HCEC 1CT (cell line): ENCODE measurements at regions not wholly inside any gene's neighbourhood (a gene's known extent, or its start where the extent isn't known, plus 50 kb on each side); places are given as distances from the start of the nearest gene placed in this dataset.
"Not testable (repeated sequence)": the region's sequence is repeated elsewhere in the genome, so short reads cannot be mapped to it uniquely, and the experiment has no call there.

Experiments
- DNase-seq: peaks from one replicate; pipeline ENCODE4 v3.0.0-alpha.2; 2017

DNA sequence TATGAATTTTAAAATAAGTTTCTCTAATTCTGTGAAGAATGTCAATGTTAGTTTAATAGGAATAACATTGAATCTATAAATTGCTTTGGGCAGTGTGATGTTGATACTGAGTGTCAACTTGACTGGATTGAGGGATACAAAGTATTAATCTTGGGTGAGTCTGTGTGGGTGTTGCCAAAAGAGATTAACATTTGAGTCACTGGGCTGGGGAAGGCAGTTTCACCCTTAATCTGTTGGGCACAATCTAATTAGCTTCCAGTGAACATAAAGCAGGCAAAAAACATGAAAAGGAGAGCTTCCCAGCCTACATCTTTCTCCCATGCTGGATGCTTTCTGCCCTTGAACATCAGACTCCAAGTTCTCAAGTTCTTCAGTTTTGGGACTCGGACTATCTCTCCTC lies 832.0 kb upstream of the ARRDC3 start:
- no peak for DNase-seq

DNA sequence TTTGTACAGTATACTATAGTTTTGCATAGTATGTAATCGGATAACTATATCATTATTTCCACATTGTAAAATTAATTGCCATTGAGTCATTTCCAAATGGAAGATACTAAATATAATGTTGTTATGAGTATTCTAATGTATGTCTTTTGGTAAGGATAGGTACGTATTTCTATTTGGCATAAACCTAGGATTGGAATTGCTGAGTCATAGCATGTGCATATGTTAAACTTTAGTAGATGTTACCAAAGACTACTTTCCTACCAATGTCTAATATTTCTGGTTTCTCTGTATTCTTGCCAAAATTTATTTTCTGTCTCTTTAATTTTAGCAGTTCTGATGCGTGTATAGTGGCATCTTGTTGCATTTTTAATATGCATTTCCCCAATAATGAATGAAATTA lies 825.1 kb upstream of the ARRDC3 start:
- DNase-seq: no peak

DNA sequence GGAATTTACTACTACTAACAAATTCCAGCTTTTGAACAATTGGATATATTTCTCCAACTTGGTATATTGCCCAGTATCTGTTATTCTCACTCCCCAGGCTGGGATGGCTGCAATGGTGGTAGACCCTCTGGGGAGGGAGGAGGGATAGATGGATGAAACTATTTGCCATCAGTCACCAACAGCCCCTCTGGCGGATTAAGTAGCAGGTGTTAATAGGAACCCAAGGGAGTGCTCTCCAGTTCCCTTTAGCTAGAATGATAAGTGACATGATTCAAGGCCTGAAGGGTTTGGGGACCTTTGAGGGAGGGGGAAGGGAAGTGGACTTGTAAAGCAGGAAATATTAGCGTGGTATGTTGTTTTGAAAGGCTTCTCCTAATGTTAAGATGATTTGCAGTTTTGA lies 824.0 kb upstream of the ARRDC3 start:
- DNase-seq: no peak

DNA sequence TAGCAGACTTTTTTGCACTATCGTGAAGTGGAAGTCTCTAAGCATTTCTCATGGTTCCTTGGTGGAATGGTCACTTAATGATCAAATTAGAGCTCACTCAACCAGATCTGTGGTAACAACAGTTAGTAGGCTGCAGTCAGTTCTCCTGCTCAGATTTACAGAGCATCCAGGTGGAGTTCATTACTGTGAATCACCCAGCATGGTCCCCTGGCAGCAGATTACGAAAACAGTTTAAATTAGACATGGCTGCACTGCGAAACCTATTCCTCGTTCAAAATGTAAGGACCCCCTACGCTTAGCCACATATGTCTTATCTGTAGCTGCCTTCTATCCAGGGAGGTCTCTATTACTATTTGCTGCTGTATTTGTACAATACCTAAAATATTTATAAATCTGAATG lies 823.6 kb upstream of the ARRDC3 start:
- no peak for DNase-seq

DNA sequence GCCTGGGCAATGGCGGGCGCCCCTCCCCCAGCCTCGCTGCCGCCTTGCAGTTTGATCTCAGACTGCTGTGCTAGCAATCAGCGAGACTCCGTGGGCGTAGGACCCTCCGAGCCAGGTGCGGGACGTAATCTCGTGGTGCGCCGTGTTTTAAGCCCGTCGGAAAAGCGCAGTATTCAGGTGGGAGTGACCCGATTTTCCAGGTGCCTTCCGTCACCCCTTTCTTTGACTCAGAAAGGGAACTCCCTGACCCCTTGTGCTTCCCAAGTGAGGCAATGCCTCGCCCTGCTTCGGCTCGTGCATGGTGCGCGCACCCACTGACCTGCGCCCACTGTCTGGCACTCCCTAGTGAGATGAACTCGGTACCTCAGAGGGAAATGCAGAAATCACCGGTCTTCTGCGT lies 815.9 kb upstream of the ARRDC3 start:
- not testable (repeated sequence) for DNase-seq

DNA sequence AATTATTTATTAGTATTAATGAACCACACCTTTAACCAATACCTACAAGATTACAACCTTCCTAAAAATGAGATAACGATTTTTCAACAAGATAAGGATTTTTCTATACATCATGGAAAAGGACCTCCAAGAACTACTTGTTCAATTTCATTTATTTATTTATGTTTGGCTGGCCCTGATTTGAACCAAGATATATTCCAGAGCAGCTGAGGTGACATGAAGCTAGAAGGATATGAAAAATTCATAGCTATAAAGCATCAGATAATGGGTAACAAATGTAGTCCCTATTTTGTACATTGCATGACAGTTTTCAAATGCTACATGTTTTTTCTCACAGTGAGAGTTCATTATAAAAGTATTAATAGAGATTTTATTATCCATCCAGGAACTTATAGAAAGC lies 798.5 kb upstream of the ARRDC3 start:
- DNase-seq: no peak

DNA sequence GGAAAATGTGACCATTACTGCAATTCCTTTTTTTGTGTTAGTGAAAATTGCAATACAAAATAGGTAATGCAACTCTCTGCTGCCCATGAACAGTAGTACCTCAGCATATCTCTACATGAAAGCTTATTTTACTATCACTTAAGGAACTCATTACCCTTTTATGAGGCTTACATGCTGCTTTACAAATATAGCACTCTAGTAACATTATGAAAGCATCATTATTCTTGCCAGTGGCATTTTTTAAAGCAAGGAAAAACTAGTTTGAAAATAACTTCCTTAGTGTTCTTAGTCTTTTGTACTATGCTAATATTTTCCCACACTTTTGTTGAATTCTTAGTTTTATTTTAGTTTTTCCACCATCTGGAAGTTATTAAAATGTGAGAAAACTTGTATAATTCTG lies 797.3 kb upstream of the ARRDC3 start:
- DNase-seq: no peak

DNA sequence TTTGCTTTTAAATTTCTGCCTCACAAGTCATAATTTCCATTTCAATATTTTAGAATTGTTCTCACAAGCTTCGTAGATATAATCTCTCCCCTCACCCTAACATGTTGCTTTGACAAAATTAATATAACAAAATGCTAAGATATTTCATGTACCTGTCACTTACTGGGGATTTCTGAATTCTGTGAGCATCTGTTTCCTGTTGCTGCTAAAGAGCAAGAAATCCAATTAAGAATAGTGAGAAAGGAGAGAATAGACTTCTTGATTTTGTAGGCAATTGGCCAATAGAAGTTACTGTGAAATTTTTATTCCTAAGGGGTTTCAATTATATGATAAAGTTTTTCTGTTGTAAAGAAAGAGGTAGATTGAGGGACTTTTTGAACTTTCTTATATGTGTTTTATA lies 796.5 kb upstream of the ARRDC3 start:
- DNase-seq: no peak

DNA sequence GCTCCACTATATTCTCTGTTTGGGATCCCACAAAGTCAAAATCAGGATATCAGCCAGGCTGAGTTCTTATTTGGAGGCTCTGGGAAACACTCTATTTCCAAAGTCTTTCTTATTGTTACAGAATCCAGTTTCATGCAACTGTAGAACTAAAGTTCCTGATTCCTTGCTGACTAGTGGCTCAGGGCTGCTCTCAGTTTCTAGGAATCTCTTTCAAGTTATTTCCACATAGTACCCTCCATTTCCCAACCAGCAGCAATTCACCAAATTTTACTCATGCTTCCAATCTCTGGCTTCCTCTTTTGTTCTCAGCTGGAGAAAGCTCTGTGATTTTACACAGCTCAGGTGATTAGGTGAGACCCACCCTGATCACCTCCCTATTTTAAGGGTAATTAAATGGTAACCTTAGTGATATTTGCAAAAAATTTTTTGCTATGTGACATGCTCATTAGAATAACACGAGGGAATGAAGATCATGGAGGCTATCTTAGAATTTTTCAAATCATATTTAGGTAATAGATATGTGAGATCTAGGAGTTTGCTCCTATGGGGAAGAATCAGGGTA lies 794.9 kb upstream of the ARRDC3 start:
- peak; percentile 26 for DNase-seq

DNA sequence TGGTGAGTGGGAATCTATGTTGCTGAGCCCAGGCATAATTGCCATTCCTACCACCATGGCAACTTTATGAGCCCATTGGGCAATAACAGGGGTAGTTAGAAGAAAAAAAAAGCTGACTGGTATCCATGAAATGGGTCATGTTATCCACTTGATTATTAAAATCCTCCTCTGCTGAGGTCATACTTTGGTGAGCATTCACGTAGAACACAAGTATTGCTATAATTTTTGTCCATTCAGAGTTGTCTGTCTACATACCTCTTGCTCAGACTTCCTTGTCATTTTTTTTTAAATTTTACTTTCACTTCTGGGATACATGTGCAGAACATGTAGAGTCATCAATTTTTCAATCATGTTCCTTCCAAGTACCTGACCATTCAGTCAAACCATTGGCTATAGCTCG lies 780.8 kb upstream of the ARRDC3 start:
- no peak for DNase-seq

DNA sequence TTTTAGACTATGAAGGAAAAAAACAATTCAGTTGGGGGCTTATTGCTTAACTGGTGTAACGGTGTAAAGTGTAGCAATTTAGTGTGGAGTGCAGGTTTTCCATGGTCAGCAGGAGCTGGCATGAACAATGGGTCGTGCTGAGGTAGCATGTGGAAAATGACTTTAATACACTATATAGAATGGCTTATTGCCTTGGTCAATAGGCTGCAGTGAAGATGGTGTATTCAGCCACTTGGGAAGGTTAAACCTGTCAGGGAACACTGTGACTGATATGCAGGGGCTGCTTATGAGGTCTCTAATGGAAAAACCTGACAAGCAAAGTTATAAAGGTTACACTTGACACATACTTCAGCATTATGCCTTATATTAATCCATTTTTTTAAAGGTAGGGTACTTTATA lies 764.7 kb upstream of the ARRDC3 start:
- DNase-seq: no peak

DNA sequence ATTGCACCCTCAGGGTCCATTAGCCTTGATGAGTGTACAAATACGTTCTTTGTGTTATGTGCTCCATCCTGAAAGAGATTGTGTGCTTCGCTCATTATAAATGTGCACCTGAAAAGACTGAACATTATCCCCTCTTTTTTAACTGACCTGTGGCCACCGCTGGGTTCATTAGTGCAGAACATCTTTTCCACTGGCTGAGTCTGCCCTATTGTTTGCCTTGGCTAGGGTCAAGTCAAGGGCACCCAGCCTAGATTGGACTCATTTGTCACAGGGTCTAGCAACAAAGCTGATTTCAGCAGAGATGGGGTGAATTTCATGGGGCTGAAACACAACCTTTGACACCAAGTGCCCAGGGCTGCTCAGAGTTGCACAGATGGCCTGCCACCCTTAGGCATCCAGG lies 764.1 kb upstream of the ARRDC3 start:
- DNase-seq: no peak

DNA sequence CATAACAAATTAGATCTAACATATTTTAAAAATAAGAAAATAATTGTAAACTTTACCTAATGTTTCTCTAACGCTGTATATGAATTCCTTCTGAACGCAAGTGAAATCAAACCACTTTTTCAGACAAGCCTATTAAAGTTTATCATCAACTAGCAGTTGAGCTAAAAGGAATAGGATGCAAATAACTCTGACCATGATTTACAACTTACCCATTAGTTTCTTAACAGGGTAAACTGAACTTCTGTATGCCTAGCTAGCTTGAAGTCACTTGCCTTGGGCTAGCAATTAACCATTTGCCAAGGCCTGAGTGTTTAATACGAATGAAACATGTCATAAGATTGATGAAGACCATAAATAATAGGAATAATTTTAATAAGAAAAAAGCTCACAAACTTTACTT lies 762.7 kb upstream of the ARRDC3 start:
- no peak for DNase-seq

DNA sequence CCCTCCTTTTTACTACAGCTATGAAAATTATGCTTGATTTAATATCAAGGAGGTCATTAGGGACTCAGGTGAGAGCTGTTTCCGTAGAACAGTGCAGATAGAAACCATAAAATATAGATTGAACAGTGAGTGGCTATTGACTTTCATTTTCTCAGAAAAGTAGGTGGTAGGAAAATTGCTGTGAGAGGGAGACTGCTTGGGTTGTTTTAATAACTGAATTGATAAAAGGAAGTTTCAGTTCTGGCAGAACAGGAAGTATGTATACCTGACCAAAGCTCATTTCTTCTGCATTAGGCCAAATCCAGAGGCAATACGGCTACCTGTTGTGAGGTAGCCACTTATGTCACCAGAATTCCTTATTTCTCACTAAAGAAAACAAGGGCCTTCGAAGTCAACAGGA lies 761.7 kb upstream of the ARRDC3 start:
- no peak for DNase-seq

DNA sequence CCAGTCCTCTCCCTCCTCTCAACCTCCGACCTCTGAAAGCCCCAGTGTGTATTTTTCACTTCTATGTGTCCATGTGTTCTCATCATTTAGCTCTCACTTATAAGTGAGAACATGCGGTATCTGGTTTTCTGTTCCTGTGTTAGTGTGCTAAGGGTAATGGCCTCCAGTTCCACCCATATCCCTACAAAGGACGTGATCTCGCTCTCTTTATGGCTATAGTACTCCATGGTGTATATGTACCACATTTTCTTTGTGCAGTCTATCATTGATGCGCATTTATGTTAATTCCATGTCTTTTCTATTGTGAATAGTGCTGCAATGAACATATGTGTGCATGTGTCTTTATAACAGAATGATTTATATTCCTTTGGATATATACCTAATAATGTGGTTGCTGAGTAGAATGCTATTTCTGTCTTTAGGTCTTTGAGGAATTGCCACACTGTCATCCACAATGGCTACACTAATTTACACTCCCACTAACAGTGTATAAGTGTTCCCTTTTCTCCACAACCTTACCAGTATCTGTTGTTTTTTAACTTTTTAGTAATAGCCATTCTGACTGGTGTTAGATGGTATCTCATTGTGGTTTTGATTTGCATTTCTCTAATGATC lies 749.3 kb upstream of the ARRDC3 start:
- DNase-seq: not testable (repeated sequence)

DNA sequence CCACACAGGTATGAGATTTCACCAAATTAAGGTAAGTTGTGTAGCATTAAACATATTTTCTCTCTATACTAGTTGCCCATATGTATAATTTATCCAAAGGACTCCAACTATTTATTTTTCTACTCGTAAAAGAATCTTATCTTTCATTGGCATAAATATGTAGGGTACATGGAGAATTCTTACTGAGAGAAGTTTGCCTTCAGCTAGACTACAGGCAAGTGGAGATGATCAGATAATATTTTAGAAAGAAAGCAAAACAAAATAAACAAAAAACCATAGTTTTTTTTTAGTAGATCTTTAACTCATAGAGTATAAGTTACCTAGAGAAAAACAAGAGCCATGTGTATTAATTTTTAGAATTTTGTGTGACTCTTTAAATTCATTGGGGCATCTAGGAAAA lies 743.1 kb upstream of the ARRDC3 start:
- no peak for DNase-seq

DNA sequence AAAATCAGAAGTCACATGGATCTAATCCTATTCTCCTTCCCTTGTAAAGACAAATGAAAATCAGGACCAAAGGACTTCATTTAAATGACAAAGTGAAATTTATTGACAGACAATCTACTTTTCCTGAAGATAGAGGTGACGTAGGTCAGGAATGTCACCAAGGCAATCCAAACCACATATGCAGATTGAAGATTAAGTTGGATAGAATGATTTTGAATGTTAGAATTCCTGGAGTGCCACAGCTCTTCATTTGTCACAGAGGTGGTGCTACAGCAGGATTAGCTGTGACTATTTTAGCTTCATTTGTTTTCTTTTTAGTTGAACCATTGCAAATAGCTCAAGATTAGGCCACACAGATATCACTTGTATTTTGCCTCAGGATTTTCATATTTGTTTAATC lies 736.0 kb upstream of the ARRDC3 start:
- no peak for DNase-seq

DNA sequence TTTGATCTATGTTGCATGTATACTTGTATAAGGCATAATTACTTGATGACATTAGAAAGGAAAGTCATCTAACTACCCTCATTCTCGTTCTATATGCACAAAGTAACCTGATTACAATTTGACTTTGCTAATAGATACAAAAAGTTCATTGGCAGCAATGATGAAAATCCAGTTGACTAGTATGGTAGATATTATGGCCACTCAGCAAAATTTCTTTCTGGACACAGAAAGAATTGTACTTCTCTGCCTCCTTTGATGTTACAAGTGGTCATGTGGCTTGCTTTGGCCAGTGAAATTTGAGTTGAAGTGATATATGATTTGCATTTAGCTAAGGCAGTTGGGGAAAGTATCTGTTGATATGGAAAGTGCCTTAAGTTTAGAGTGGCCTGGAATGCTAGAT lies 723.7 kb upstream of the ARRDC3 start:
- no peak for DNase-seq

DNA sequence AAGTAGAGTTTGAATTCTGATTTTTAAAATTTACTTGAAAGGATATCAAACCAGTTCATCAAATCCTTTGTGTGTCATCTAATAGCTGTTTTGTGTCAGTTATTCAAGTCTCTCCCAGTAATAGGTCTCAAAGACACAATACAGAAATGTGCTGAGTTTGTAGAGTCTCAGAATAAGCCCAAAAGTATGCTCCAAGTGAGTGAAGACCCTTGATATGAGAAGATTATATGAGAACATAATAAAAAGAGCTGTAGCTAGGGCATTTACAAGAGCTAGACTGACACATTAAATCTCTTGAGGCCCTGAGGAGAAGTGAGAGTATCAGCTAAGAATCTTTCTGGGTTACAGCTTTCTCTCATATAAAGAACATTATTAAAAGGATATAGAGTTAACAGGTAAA lies 721.0 kb upstream of the ARRDC3 start:
- DNase-seq: no peak

DNA sequence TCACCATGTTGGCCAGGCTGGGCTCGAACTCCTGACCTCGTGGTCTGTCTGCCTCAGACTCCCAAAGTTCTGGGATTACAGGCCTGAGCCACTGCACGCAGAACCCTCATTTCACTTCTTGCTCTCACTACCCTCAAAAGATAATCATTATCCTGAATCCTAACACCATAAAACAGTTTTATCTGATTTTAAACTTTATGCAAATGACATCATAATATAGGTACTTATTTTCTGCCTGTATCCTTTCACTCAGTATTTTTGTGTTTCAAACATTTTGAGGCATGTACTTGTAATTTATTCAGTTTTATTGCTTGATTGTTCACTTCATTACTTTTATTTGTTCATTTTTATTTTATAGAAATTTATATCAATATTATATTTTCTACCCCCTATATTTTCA lies 719.2 kb upstream of the ARRDC3 start:
- DNase-seq: no peak

DNA sequence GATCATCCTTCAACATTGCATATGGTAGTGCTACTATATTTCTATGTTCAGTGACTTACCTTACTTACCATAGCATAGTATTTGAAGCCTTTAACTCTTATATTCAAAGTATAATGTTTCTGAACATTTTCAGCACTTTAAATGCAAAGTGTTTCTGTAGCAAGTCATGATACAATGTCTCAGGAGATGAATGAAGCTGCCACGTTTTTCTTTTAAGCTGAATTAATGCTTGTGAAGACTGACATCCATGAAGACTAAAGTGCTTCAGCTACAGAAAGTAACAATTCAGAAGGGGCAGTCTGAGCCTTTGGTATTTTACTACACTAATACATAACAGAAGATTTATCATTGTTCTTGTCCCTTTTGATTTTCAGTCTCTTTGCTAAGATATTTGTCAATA lies 709.1 kb upstream of the ARRDC3 start:
- DNase-seq: no peak

DNA sequence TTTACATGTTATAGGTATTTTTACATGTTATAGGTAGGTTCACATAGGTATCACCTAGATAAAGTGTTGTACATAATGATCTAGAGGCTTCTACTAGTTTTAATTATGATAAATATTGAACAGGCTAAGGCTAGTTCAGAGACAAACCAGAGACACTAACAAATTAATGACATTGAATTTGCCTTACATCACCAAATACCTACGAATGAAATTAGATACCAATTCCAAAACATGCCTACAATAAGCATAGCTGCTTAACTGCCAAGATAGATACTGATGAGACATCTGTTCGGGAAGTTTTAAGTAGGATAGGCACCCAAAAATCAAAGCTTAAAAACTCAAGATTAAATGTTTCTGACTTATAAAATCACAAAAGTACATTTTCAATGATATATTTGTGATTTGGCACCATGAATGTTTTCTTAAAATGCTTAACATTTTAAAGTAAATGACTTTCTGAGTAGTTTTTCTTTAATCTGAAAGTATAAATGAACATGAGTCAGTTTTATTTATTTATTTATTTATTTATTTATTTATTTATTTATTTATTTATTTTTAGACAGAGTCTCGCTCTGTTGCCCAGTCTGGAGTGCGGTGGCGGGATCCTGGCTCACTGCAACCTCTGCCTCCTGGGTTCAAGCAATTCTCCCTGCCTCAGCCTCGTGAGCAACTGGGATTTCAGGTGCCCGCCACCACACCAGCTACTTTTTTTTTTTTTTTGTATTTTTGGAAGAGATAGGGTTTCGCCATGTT lies 703.1 kb upstream of the ARRDC3 start:
- DNase-seq: no peak

DNA sequence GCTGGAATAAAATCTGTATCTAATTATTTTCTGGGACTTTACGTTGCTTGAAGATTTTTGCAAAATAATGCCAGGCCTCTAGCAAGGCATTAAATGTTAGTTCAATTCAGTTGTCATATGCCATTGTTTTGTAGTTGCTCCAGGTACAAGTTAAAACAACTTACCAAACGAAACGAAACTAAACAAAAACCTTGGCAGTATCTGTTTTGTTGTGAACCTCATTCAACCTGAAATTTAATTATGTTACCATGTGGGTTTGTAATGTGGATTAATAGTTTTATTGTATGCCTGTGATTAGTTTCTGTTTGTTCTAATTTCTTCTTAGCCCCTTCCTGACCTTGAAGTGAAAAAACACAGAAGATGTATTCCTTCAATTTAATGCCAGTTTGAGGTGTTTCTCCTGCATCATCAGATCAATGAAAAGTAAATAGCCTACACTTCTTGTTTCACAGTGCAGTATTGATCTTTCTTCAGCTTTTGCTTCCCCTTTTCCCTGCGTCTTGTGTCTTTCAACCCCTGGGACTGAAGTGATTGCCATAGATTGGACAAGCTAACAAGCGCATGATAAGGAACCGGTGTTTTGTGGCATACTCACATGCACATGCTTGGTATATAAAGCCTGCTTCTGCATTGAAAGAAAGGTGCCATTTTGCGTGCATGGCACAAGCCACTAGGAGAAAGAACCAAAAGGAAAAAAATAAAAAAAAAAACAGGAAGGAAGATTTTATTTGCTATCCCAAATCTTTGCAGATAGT lies 699.0 kb upstream of the ARRDC3 start:
- no peak for DNase-seq

DNA sequence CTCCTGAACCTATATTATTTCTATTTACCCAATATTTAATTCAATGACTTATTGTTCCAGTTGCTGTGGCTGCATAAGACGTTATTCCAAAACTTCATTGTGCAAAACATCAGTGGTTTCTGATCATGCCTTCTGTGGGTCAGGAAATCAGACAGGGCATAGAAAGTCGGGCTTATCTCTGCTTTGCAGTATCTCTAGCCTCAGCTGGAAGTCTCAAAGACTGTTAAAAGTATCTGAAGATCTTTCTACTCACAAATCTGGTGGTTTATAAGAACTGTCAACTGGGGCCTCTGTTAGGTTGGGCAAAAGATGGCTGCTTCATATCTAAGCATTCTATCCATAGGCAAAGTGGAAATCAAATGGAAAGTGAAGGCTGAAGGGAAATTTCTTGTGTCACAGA lies 687.7 kb upstream of the ARRDC3 start:
- no peak for DNase-seq
